HG03025 (cell line): ENCODE measurements at regions not wholly inside any gene's neighbourhood (a gene's known extent, or its start where the extent isn't known, plus 50 kb on each side); places are given as distances from the start of the nearest gene placed in this dataset.
A peak's percentile ranks its signal among the peaks of the same experiment; 100 is the strongest.
"Not testable (repeated sequence)": the region's sequence is repeated elsewhere in the genome, so short reads cannot be mapped to it uniquely, and the experiment has no call there.

Experiments used
- ATAC-seq: cut with Tn5 transposase; IDR thresholded peaks from one replicate; pipeline ENCODE4 v1.9.1; 2021; ENCODE audit warnings: mild to moderate bottlenecking, moderate library complexity; ENCODE audit not compliant: unreplicated experiment, low FRiP score

- ATAC-seq, result no peak
Observed at GRCh38 chr12:93078059-93078458, 149.0 kb upstream of the EEA1 start.

GRCh38 chr12:93078577-93078976, 149.5 kb upstream of the EEA1 start:
- no peak for ATAC-seq

GRCh38 chr12:93079271-93079670, 150.2 kb upstream of the EEA1 start:
- no peak for ATAC-seq

DNA sequence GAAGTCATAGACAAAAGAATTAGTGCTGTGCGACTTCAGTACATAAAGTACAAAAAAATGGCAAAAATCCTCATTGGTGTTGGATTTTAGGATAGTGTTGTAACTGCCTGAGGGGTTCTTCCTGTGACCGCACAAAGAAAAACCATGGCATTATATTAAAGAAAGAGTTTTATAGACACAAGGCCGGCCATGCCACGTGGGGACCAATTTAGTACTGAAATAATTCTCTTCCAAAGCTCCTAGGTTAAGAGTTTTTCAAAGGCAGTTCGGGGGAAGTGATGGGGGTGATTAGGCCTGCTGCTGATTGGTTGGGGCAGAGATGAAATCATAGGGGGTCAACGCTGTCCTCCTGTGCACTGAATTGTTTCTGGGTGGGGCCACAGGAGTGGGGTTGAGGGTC, 150.9 kb upstream of the EEA1 start:
- ATAC-seq, result no peak

DNA sequence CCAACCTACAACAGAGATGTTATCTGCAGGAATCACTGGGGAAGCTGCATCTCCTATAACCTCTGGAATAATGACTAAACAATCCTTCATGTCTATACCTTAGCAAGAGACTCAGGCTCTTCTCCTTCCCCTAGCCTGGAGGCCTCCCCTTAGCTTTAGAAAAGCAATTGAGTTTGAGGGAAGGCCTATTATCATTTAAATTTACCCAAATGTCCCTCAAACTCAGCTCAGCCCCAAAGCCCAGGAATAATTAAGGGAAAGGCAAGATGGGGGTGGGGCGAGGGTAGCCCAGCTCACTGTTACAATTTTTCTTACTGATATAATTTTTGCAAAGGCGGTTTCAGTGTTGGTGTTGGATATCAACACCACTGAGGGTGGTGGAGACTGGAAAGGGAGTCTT, 151.4 kb upstream of the EEA1 start:
- no peak for ATAC-seq

- ATAC-seq, result no peak
Observed at GRCh38 chr12:93080994-93081809, 152.1 kb upstream of the EEA1 start.

GRCh38 chr12:93081810-93082165, 152.7 kb upstream of the EEA1 start:
- no peak for ATAC-seq

DNA sequence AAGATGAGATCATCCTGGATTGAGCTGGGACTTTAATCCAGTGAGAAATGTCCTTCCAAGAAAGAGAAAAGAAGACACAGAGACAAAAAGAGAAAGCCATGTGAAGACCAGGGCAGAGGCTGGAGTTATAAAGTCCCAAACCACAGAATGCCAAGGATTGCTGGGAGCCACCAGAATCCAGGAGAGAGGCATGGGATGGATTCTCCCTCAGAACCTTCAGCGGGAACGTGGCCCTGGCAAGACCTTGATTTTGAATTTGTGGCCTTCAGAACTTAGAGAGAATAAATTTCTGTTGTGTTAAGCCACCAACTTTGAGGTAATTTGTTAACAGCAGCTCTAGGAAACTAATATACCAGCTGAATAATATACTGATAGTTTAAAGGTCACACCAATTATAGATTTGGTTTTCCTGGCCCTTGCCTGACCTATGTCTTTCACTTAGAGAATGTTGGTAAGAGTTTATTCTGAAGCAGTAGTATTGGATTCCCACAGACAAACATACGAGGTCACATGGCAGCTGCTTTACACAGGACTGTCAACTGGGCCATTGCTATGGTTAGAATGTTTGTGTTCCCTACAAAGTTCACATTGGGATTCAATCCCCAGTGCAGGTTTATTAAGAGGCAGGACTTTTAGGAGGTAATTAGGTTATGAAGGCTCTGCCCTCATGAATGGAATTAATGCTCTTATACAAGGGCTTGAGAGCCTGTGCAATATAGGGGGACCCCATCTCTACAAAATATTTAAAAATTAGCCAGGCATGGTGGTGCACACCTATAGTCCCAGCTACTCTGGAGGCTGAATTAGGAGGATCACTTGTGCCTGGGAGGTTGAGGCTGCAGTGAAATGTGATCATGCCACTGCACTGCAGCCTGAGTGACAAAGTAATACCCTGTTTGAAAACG, 156.5 kb upstream of the EEA1 start:
- ATAC-seq, result no peak

- no peak for ATAC-seq
Observed at GRCh38 chr12:93086288-93086727, 157.2 kb upstream of the EEA1 start.

- ATAC-seq, result no peak
Observed at GRCh38 chr12:93087840-93088610, 158.9 kb upstream of the EEA1 start.

DNA sequence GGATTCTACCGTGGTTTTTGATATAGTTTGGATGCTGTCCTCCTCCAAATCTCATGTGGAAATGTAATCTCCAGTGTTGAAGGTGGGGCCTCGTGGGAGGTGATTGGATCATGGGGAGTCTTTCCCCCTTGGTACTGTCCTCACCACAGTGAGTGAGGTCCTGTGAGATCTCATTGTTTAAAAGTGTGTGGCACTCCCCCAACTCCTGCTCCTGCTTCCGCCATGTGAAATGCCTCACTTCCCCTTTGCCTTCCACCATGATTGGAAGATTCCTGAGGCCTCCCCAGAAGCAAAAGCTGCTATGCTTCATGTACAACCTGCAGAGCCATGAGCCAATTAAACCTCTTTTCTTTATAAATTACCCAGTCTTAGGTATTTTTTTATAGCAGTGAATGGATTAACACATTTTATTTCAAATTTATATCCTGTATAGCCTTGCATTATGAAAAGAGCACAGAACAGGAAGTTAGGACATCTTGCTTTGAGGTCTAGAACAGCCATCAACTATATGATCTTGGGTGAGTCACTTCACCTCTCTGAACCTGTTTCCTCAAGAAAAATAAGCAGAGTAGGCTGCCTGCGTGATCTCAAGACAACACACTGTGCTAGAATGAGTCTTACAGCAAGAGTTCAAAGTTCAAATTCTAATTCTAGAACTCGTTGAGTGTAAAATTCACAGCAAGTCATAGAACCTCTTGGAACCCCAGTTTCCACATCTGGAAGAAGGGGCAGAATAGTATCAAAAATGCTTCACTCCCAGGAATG, 160.9 kb upstream of the EEA1 start:
- ATAC-seq, result no peak

DNA sequence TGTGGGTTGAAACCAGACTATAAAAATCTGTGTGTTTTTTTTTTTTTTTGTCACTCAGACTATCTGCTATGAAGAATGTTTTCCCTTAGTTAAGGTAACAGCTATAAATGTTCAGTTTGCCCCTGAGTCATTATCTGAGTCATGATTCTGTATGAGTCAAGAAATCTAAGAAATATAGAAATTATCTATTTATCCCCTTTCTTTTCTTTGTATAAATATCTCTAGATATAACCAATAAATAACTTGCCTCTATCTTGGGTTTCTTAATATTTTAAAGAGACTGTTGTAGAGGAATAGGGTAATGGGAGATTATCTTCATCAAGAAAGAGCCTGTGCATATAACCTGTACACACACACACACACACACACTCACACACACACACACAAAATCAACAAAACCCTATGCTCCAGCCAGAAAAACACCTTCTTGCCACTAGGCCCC, 161.7 kb upstream of the EEA1 start:
- ATAC-seq, result no peak

GRCh38 chr12:93091886-93092648, 163.0 kb upstream of the EEA1 start:
- no peak for ATAC-seq

DNA sequence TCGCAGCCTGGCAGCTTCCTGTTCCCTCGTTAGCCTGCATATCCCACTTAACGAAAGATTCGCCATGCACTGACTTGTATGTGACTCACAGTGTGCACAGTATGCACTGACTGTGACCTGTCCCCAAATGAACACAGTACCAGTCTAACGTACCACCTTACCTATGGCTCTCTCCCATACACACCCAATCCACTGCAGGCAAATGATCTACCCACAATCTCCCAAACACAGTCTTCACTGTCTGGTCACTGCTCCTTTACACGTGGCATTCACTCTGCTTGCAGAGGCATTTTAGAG, 163.5 kb upstream of the EEA1 start:
- no peak for ATAC-seq

DNA sequence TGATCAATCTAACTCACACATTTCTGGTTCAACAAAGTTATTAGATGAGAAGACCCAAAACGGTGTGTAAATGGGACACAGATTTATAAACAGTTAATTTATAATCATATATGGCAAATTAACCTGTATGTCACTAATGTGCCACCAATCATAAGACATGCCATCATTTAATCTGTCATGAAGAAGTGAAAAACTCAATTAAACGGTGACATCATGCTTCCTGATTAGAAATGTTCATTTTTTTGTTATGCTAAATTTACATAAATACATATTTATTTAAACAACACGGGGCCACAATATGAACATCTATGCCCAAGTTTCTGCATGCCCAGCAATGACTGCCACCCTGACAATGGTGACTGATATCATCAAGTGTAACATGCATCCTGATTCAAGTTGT, 164.1 kb upstream of the EEA1 start:
- no peak for ATAC-seq

- ATAC-seq, result not testable (repeated sequence)
Observed at GRCh38 chr12:93094222-93094621, 165.1 kb upstream of the EEA1 start.

- ATAC-seq, result peak; percentile 82
Observed at GRCh38 chr12:93094988-93095737, 166.1 kb upstream of the EEA1 start.

DNA sequence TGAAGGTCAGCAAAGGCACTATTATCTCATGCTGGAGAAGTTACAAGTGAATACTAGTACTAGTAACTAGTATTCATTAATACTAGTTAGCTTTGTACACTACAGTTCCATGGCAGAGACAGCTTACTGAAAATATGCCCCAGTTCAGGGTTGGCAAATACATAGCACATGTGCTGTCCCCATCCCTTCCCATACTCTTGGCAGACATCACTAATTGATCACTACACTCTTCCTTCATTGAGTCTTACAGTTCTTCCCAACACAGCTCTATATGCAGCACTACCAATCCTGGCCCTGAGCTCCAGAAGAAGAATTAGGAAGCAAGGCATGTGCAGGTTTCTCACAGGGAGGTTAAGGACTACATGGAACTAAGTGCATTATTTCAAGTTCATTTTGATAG, 168.3 kb upstream of the EEA1 start:
- no peak for ATAC-seq

- no peak for ATAC-seq
Observed at GRCh38 chr12:93098077-93098476, 169.0 kb upstream of the EEA1 start.
